GM12878 (cell line): ENCODE measurements at regions not wholly inside any gene's neighbourhood (a gene's known extent, or its start where the extent isn't known, plus 50 kb on each side); places are given as distances from the start of the nearest gene placed in this dataset.

Experiments
- ATAC-seq: fragments of 200-7000 bp; cut with Tn5 transposase; 3 replicates; pipeline ENCODE4 v1.9.1; 2020; ENCODE audit warnings: mild to moderate bottlenecking, moderate library complexity
- BruUV-seq: library from RNA; stranded (reverse); fragments of 400-500 nt; replicated peaks from 2 replicates; lab custom pipeline; 2021; lab: Mats Ljungman, UMichigan
- CTCF ChIA-PET: fragments of 300-600 bp; sonication (Branson Sonifier 250); formaldehyde crosslinking; extraction: SDS; loops from one replicate; lab custom pipeline; 2021; ENCODE audit warnings: inconsistent platforms; lab: Yijun Ruan, JAX
- POLR2A ChIA-PET: fragments of 350-600 bp; formaldehyde crosslinking; extraction: SDS; loops from one replicate; lab custom pipeline; 2021; ENCODE audit warnings: inconsistent platforms; lab: Charles Lee
- RAD21 ChIA-PET: fragments of 300-600 bp; sonication (Branson Sonifier 250); formaldehyde crosslinking; loops from one replicate; lab custom pipeline; 2023; ENCODE audit warnings: antibody characterized with exemption; ENCODE audit not compliant: unreplicated experiment; lab: Charles Lee
- SMC1A ChIA-PET: fragments of 300-600 bp; sonication (Branson Sonifier 250); formaldehyde crosslinking; loops from one replicate; lab custom pipeline; 2023; ENCODE audit not compliant: unreplicated experiment, uncharacterized antibody; lab: Charles Lee
- DNase-seq: peaks from one replicate; pipeline ENCODE4 v3.0.0-alpha.2; 2011; ENCODE audit warnings: low read depth, low spot score
- FAIRE-seq: peaks from 3 replicates; lab custom pipeline; 2011; peaks lifted over from hg19 to GRCh38; lab: Jason Lieb, UNC
- H2AFZ ChIP-seq: 2 replicates; pipeline ENCODE4 v1.6.0; 2011; ENCODE audit warnings: low read depth, low read length, control low read depth; ENCODE audit not compliant: control insufficient read depth
- H3K27ac ChIP-seq: 2 replicates; pipeline ENCODE4 v1.5.1; 2011; ENCODE audit warnings: control low read depth; ENCODE audit not compliant: control insufficient read depth, insufficient read depth
- H3K27me3 ChIP-seq, 2 experiments: replicated peaks in 1 of 2; 2 replicates each; pipeline versions ENCODE4 v1.6.0 to v1.6.1; 2011; ENCODE audit warnings: low read length in 1 of 2; ENCODE audit not compliant: control insufficient read depth in 2 of 2, insufficient read depth in 2 of 2
- H3K36me3 ChIP-seq, 2 experiments: 2 replicates each; pipeline ENCODE4 v1.5.1; 2011; ENCODE audit warnings: low read length in 1 of 2; ENCODE audit not compliant: control insufficient read depth in 2 of 2, insufficient read depth in 2 of 2
- H3K4me1 ChIP-seq: 2 replicates; pipeline ENCODE4 v1.6.1; 2011; ENCODE audit warnings: mild to moderate bottlenecking, low read length, moderate library complexity, mixed read lengths; ENCODE audit not compliant: control insufficient read depth, insufficient read depth
- H3K4me2 ChIP-seq: 2 replicates; pipeline ENCODE4 v1.6.0; 2011; ENCODE audit warnings: control low read depth; ENCODE audit not compliant: control insufficient read depth, insufficient read depth
- H3K4me3 ChIP-seq: fragments of 200-600 bp; sonication (generic); 2 replicates; pipeline ENCODE4 v1.5.1; 2016
- H3K79me2 ChIP-seq: 2 replicates; pipeline ENCODE4 v1.6.0; 2011; ENCODE audit warnings: low read length; ENCODE audit not compliant: control insufficient read depth, insufficient read depth
- H3K9ac ChIP-seq: 2 replicates; pipeline ENCODE4 v1.8.0; 2011; ENCODE audit warnings: low read length, control low read depth, mixed read lengths; ENCODE audit not compliant: control insufficient read depth, insufficient read depth
- H3K9me3 ChIP-seq: replicated peaks from 3 replicates; pipeline ENCODE4 v1.5.1; 2011; ENCODE audit warnings: mild to moderate bottlenecking, low read length; ENCODE audit not compliant: control insufficient read depth, insufficient read depth
- H4K20me1 ChIP-seq: 2 replicates; pipeline ENCODE4 v1.6.0; 2011; ENCODE audit not compliant: control insufficient read depth, insufficient read depth
- ATF7 ChIP-seq: fragments of 450-650 bp; IDR thresholded peaks from 2 replicates; pipeline ENCODE4 v1.6.1; 2016; ENCODE audit warnings: low read depth, mild to moderate bottlenecking
- EGR1 ChIP-seq, 2 experiments: IDR thresholded peaks; 1 replicate in 1 of 2; 2 replicates in 1 of 2; pipeline ENCODE4 v1.6.1; 2011 to 2012; ENCODE audit warnings: low read depth in 2 of 2, low read length in 2 of 2, borderline replicate concordance in 1 of 2, mild to moderate bottlenecking in 1 of 2, moderate library complexity in 1 of 2
- IRF5 ChIP-seq: fragments of 450-650 bp; IDR thresholded peaks from 2 replicates; pipeline ENCODE4 v1.6.1; 2017; ENCODE audit warnings: borderline replicate concordance
- KAT2A ChIP-seq: conservative IDR thresholded peaks from 2 replicates; pipeline ENCODE4 v1.6.1; 2011; ENCODE audit warnings: low read depth, low read length; ENCODE audit not compliant: control insufficient read depth
- MYB ChIP-seq: fragments of 150-350 bp; IDR thresholded peaks from 2 replicates; pipeline ENCODE4 v1.6.1; 2014; ENCODE audit warnings: mild to moderate bottlenecking, low read depth, low read length, borderline replicate concordance
- MYC ChIP-seq: IDR thresholded peaks from 2 replicates; pipeline ENCODE4 v1.6.1; 2011; ENCODE audit warnings: mild to moderate bottlenecking, low read length, moderate library complexity, inconsistent platforms; ENCODE audit not compliant: insufficient read depth, insufficient replicate concordance, insufficient read length, severe bottlenecking
- POLR2A ChIP-seq: IDR thresholded peaks from 2 replicates; pipeline ENCODE4 v1.6.1; 2011; ENCODE audit warnings: low read depth, mild to moderate bottlenecking, low read length
- SIN3A ChIP-seq: IDR thresholded peaks from 2 replicates; pipeline ENCODE4 v1.6.1; 2012; ENCODE audit warnings: low read depth, low read length, improper control_type of control experiment
- TCF3 ChIP-seq: IDR thresholded peaks from 2 replicates; pipeline ENCODE4 v1.6.1; 2012; ENCODE audit warnings: low read depth, mild to moderate bottlenecking, low read length, borderline replicate concordance; ENCODE audit not compliant: insufficient read depth
- ZBTB11 ChIP-seq: fragments of 450-650 bp; formaldehyde crosslinking; IDR thresholded peaks from 2 replicates; pipeline ENCODE4 v1.5.0; 2022; ENCODE audit warnings: mild to moderate bottlenecking, missing genetic modification characterization
- ZNF207 ChIP-seq: fragments of 450-650 bp; IDR thresholded peaks from 2 replicates; pipeline ENCODE4 v1.6.1; 2014; ENCODE audit warnings: antibody characterized with exemption, mild to moderate bottlenecking, borderline replicate concordance
- WGBS: methylation state at CpG from one replicate; pipeline ENCODE4 v1.1.6; 2016; ENCODE audit warnings: low lambda C conversion rate; ENCODE audit not compliant: insufficient replicate concordance, insufficient coverage; ENCODE audit errors: missing lambda C conversion rate; 5-methylcytosine and 5-hydroxymethylcytosine counted together
- in situ Hi-C: fragments of 300-500 bp; cut with MboI; formaldehyde crosslinking; loops from 9 replicates; pipeline ENCODE4 v1.14.3; 2018; ENCODE audit warnings: mixed read lengths
- intact Hi-C: fragments of 100-400 bp; cut with micrococcal nuclease; formaldehyde crosslinking; loops from one replicate; pipeline ENCODE4 v1.14.2; 2022; ENCODE audit not compliant: unreplicated experiment
- TF ChIP-seq, protein P1 (sequence below): fragments of 450-650 bp; IDR thresholded peaks from 2 replicates; pipeline ENCODE4 v1.6.1; 2016; ENCODE audit warnings: mild to moderate bottlenecking, moderate library complexity, borderline replicate concordance

DNA sequence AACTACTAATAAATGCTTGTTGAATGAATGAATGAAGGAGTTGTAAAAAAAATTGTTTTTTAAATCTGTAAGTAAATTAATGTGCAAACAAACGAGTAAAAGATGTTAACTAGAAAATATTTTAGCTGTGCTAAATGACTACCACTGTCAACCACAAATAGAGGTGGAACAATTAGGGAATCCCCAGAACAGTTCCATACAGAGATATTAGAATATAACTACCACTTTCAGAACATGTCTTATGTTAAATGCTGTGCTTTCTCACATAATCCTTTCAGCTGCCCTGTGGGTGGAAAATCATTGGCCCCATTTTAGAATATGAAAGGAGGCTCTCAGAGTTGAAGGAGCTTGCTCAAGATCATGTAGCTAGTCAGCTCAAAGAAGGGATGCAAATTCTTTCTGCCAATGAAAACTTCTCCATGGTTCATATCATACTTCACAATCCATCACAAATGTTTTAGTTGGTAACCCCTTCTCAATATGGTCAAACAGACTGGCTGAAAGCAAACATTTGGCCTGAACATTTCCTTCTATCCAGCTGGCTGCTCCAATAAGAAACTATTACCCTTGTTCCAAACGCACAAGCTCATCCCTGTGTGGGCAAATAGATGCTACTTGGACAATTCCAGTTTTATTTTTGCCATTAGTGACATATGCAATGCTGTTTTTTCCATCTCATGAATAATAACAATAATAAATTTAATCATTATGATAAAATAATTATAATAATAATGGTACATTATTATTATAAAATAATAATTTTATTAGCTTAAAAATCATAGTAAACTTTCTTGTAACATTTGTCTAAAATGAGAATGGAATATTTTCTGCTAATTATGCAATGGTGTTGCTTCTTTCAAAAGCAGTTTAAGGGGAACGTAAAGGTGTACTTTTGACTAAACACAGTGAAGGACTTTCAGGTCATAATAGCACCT lies 290.4 kb upstream of the STT3B start:
- intact Hi-C loops = loop anchor here (10.0 kb wide), 1 partner anchor 257 kb away; no protein-coding TSS in a partner anchor
- ATAC-seq (peak; percentile 62), FAIRE-seq (no peak), DNase-seq (no peak)
- no peaks in the 10 kb centered on the region for H3K27me3 ChIP-seq
- no peak overlapping the region for H3K9ac ChIP-seq
- no TSS peak for BruUV-seq
- peak overlapping the region; percentile 76; the same call in 1 of the 2 replicates for H3K4me2 ChIP-seq
- in situ Hi-C loops = loop anchor here (10.0 kb wide), 1 partner anchor 293 kb away; the partner anchor contains the start of gene STT3B
- SMC1A ChIA-PET = interaction anchor here (0.8 to 13.1 kb wide), 21 partner anchors 8 to 294 kb away, joined by 3 to 378 read pairs (median 4); partner anchors contain the start of gene STT3B
- RAD21 ChIA-PET = interaction anchor here (1.5 to 16.3 kb wide), 10 partner anchors 8 to 294 kb away, joined by 3 to 381 read pairs (median 10); partner anchors contain the start of gene STT3B
- peaks cover 3% of the 10 kb centered on the region; the same call in 1 of the 2 replicates for H3K79me2 ChIP-seq
- H2AFZ ChIP-seq = no peak overlapping the region; the same call in 1 of the 2 replicates
- POLR2A ChIA-PET = interaction anchor here (1.1 to 5.8 kb wide), 7 partner anchors 10 to 291 kb away, joined by 3 to 109 read pairs (median 9); partner anchors contain the start of gene STT3B
- no peaks in the 10 kb centered on the region for H4K20me1 ChIP-seq
- peak overlapping the region; percentile 82 for H3K27ac ChIP-seq
- H3K4me1 ChIP-seq = peaks cover 28% of the 10 kb centered on the region
- WGBS = 20% methylated on average over 3 of the region's 3 CpGs
- H3K9me3 ChIP-seq = no peaks in the 10 kb centered on the region
- H3K4me3 ChIP-seq = no peak overlapping the region
- CTCF ChIA-PET = interaction anchor here (0.9 to 3.4 kb wide), 9 partner anchors 8 to 297 kb away, joined by 3 to 24 read pairs (median 3); no protein-coding TSS in a partner anchor
- H3K36me3 ChIP-seq = no peaks in the 10 kb centered on the region
- TF ChIP-seq, protein P1, sequence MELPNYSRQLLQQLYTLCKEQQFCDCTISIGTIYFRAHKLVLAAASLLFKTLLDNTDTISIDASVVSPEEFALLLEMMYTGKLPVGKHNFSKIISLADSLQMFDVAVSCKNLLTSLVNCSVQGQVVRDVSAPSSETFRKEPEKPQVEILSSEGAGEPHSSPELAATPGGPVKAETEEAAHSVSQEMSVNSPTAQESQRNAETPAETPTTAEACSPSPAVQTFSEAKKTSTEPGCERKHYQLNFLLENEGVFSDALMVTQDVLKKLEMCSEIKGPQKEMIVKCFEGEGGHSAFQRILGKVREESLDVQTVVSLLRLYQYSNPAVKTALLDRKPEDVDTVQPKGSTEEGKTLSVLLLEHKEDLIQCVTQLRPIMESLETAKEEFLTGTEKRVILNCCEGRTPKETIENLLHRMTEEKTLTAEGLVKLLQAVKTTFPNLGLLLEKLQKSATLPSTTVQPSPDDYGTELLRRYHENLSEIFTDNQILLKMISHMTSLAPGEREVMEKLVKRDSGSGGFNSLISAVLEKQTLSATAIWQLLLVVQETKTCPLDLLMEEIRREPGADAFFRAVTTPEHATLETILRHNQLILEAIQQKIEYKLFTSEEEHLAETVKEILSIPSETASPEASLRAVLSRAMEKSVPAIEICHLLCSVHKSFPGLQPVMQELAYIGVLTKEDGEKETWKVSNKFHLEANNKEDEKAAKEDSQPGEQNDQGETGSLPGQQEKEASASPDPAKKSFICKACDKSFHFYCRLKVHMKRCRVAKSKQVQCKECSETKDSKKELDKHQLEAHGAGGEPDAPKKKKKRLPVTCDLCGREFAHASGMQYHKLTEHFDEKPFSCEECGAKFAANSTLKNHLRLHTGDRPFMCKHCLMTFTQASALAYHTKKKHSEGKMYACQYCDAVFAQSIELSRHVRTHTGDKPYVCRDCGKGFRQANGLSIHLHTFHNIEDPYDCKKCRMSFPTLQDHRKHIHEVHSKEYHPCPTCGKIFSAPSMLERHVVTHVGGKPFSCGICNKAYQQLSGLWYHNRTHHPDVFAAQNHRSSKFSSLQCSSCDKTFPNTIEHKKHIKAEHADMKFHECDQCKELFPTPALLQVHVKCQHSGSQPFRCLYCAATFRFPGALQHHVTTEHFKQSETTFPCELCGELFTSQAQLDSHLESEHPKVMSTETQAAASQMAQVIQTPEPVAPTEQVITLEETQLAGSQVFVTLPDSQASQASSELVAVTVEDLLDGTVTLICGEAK = 0 out of 2 replicates have a peak, but pooled peaks have one; percentile 41
- no peak for TF ChIP-seq SIN3A
- no peak for TF ChIP-seq KAT2A
- no peak for TF ChIP-seq EGR1 (IDR thresholded peaks at IDR 0.05; ENCODE audit: borderline replicate concordance in 1 of 2, low read depth in 2 of 2, low read length in 2 of 2)
- no peak for TF ChIP-seq MYB
- no peak for TF ChIP-seq MYC
- no peak for TF ChIP-seq ZNF207
- no peak for TF ChIP-seq IRF5
- TF ChIP-seq ZBTB11 (CRISPR knock-in tag) = no peak
- TF ChIP-seq ATF7 = peak; percentile 39; the same call in 1 of the 2 replicates
- no peak for TF ChIP-seq TCF3
- no peak for TF ChIP-seq POLR2A
